ENCODE measurements at regions not wholly inside any gene's neighbourhood (a gene's known extent, or its start where the extent isn't known, plus 50 kb on each side); places are given as distances from the start of the nearest gene placed in this dataset.

GRCh38 chr1:198106011-198106410 is 50.8 kb upstream of the NEK7 start:
- TF ChIP-seq CTCF (IDR thresholded peaks at IDR 0.05) (no peak), POLR2A (IDR thresholded peaks at IDR 0.05) (no peak)

Data from body of pancreas (tissue), 4 donors.